H1 (cell line): ENCODE measurements at regions not wholly inside any gene's neighbourhood (a gene's known extent, or its start where the extent isn't known, plus 50 kb on each side); places are given as distances from the start of the nearest gene placed in this dataset.

Experiments
- ASH2L ChIP-seq: fragments of 200-600, 300-600 bp; sonication (generic); IDR thresholded peaks from one replicate; pipeline ENCODE4 v1.7.1; 2017; ENCODE audit warnings: low read length
- BACH1 ChIP-seq: IDR thresholded peaks from 2 replicates; pipeline ENCODE4 v1.6.1; 2012; ENCODE audit warnings: low read length, improper control_type of control experiment
- GABPA ChIP-seq: IDR thresholded peaks from 2 replicates; pipeline ENCODE4 v1.6.1; 2011; ENCODE audit warnings: mild to moderate bottlenecking, low read length, moderate library complexity, borderline replicate concordance; ENCODE audit not compliant: insufficient read depth
- MAX ChIP-seq: IDR thresholded peaks from 2 replicates; pipeline ENCODE4 v1.6.1; 2012; ENCODE audit warnings: inconsistent platforms
- SRF ChIP-seq: IDR thresholded peaks from 2 replicates; pipeline ENCODE4 v1.6.1; 2011; ENCODE audit warnings: mild to moderate bottlenecking, low read depth, low read length, moderate library complexity
- TAF7 ChIP-seq: optimal IDR thresholded peaks from 2 replicates; pipeline ENCODE3; 2011; ENCODE audit warnings: low read depth, mild to moderate bottlenecking, inconsistent platforms, low read length, moderate library complexity, borderline replicate concordance
- TF ChIP-seq, protein P1 (sequence below): fragments of 300-600 bp; sonication (generic); IDR thresholded peaks from 2 replicates; pipeline ENCODE4 v1.7.1; 2012; ENCODE audit warnings: low read length, moderate library complexity, mild to moderate bottlenecking, inconsistent platforms; ENCODE audit not compliant: insufficient replicate concordance
- TF ChIP-seq, protein P2 (sequence below): IDR thresholded peaks from 2 replicates; pipeline ENCODE4 v1.6.1; 2011; ENCODE audit warnings: low read depth, mild to moderate bottlenecking, low read length; ENCODE audit not compliant: insufficient read depth
- TF ChIP-seq, protein P3 (sequence below), 3 experiments: IDR thresholded peaks; 1 replicate in 2 of 3; 2 replicates in 1 of 3; pipeline versions ENCODE4 v1.5.1 to v1.6.1; 2011; ENCODE audit warnings: low read length in 3 of 3, mild to moderate bottlenecking in 3 of 3, inconsistent platforms in 2 of 3, low read depth in 1 of 3, moderate library complexity in 1 of 3; ENCODE audit not compliant: insufficient read depth in 1 of 3; ENCODE audit errors: control extremely low read depth in 1 of 3

GRCh38 chr1:82258887-82259286 is 458.2 kb downstream of the ADGRL2 start (continued):
- TF ChIP-seq, protein P1, sequence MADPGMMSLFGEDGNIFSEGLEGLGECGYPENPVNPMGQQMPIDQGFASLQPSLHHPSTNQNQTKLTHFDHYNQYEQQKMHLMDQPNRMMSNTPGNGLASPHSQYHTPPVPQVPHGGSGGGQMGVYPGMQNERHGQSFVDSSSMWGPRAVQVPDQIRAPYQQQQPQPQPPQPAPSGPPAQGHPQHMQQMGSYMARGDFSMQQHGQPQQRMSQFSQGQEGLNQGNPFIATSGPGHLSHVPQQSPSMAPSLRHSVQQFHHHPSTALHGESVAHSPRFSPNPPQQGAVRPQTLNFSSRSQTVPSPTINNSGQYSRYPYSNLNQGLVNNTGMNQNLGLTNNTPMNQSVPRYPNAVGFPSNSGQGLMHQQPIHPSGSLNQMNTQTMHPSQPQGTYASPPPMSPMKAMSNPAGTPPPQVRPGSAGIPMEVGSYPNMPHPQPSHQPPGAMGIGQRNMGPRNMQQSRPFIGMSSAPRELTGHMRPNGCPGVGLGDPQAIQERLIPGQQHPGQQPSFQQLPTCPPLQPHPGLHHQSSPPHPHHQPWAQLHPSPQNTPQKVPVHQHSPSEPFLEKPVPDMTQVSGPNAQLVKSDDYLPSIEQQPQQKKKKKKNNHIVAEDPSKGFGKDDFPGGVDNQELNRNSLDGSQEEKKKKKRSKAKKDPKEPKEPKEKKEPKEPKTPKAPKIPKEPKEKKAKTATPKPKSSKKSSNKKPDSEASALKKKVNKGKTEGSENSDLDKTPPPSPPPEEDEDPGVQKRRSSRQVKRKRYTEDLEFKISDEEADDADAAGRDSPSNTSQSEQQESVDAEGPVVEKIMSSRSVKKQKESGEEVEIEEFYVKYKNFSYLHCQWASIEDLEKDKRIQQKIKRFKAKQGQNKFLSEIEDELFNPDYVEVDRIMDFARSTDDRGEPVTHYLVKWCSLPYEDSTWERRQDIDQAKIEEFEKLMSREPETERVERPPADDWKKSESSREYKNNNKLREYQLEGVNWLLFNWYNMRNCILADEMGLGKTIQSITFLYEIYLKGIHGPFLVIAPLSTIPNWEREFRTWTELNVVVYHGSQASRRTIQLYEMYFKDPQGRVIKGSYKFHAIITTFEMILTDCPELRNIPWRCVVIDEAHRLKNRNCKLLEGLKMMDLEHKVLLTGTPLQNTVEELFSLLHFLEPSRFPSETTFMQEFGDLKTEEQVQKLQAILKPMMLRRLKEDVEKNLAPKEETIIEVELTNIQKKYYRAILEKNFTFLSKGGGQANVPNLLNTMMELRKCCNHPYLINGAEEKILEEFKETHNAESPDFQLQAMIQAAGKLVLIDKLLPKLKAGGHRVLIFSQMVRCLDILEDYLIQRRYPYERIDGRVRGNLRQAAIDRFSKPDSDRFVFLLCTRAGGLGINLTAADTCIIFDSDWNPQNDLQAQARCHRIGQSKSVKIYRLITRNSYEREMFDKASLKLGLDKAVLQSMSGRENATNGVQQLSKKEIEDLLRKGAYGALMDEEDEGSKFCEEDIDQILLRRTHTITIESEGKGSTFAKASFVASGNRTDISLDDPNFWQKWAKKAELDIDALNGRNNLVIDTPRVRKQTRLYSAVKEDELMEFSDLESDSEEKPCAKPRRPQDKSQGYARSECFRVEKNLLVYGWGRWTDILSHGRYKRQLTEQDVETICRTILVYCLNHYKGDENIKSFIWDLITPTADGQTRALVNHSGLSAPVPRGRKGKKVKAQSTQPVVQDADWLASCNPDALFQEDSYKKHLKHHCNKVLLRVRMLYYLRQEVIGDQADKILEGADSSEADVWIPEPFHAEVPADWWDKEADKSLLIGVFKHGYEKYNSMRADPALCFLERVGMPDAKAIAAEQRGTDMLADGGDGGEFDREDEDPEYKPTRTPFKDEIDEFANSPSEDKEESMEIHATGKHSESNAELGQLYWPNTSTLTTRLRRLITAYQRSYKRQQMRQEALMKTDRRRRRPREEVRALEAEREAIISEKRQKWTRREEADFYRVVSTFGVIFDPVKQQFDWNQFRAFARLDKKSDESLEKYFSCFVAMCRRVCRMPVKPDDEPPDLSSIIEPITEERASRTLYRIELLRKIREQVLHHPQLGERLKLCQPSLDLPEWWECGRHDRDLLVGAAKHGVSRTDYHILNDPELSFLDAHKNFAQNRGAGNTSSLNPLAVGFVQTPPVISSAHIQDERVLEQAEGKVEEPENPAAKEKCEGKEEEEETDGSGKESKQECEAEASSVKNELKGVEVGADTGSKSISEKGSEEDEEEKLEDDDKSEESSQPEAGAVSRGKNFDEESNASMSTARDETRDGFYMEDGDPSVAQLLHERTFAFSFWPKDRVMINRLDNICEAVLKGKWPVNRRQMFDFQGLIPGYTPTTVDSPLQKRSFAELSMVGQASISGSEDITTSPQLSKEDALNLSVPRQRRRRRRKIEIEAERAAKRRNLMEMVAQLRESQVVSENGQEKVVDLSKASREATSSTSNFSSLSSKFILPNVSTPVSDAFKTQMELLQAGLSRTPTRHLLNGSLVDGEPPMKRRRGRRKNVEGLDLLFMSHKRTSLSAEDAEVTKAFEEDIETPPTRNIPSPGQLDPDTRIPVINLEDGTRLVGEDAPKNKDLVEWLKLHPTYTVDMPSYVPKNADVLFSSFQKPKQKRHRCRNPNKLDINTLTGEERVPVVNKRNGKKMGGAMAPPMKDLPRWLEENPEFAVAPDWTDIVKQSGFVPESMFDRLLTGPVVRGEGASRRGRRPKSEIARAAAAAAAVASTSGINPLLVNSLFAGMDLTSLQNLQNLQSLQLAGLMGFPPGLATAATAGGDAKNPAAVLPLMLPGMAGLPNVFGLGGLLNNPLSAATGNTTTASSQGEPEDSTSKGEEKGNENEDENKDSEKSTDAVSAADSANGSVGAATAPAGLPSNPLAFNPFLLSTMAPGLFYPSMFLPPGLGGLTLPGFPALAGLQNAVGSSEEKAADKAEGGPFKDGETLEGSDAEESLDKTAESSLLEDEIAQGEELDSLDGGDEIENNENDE, result no peak
- TF ChIP-seq BACH1, result no peak
- TF ChIP-seq, protein P2, sequence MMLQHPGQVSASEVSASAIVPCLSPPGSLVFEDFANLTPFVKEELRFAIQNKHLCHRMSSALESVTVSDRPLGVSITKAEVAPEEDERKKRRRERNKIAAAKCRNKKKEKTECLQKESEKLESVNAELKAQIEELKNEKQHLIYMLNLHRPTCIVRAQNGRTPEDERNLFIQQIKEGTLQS, result no peak
- TF ChIP-seq MAX, result no peak
- no peak for TF ChIP-seq GABPA
- no peak for TF ChIP-seq SRF
- no peak for TF ChIP-seq ASH2L
- TF ChIP-seq, protein P3, sequence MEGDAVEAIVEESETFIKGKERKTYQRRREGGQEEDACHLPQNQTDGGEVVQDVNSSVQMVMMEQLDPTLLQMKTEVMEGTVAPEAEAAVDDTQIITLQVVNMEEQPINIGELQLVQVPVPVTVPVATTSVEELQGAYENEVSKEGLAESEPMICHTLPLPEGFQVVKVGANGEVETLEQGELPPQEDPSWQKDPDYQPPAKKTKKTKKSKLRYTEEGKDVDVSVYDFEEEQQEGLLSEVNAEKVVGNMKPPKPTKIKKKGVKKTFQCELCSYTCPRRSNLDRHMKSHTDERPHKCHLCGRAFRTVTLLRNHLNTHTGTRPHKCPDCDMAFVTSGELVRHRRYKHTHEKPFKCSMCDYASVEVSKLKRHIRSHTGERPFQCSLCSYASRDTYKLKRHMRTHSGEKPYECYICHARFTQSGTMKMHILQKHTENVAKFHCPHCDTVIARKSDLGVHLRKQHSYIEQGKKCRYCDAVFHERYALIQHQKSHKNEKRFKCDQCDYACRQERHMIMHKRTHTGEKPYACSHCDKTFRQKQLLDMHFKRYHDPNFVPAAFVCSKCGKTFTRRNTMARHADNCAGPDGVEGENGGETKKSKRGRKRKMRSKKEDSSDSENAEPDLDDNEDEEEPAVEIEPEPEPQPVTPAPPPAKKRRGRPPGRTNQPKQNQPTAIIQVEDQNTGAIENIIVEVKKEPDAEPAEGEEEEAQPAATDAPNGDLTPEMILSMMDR (IDR thresholded peaks at IDR 0.05; ENCODE audit: control extremely low read depth in 1 of 3, insufficient read depth in 1 of 3, low read depth in 1 of 3, low read length in 3 of 3), result no peak
- no peak for TF ChIP-seq TAF7
